ENCODE measurements at regions not wholly inside any gene's neighbourhood (a gene's known extent, or its start where the extent isn't known, plus 50 kb on each side); places are given as distances from the start of the nearest gene placed in this dataset.
"Not testable (repeated sequence)": the region's sequence is repeated elsewhere in the genome, so short reads cannot be mapped to it uniquely, and the experiment has no call there.

GRCh38 chr5:28430565-28431178, 1392.3 kb upstream of the CDH9 start:
- DNase-seq (ENCODE audit: low spot score) = no peak

GRCh38 chr5:28421141-28421540, 1382.8 kb upstream of the CDH9 start:
- DNase-seq (ENCODE audit: low spot score) = no peak

DNA sequence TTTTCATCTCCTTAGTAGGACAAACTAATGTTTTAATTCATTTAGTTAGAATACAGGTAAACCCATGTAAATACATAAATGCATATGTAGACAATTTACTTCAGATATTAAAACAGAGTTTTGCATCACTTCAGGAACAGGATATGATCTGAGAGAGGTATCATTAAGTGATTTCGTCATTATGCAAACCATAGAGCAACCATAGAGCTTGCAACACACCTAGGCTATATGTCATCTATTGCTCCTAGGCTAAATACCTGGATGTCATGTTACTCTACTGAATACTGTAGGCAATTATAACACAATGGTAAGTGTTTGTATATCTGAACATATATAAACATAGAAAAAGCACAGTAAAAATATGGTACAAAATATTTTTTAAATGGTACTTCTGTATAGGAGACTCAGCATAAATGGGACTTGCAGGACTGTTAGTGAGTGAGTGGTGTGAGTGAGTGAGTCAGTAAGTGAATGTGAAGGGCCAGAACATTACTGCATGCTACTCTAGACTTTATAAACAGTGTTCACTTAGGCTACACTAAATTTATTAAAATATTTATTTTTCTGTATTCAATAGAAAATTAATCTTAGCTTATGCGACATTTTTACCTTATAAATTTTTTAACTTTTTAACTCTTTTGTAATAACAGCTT, 1377.5 kb upstream of the CDH9 start:
- no peak for DNase-seq (ENCODE audit: low spot score)

GRCh38 chr5:28414619-28415018, 1376.2 kb upstream of the CDH9 start:
- no peak for DNase-seq (ENCODE audit: low spot score)

DNA sequence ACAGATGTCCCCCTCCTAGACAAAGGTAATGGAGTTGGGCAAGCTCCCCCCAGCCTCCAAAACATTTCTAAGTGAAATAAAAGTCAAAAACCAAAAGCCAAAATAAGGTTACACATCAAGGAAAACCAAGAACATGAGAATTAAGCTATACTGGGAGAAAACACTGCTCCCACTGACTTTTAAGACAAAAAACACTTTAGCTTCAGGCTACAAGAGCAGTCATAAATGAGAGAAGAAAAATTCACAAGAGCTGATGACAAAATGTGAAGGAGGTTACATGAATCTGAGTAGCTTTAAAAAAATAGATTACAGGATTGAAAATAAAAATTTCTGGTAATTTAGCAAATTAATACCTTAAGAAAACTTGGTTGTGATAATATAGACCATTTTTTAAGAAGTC, 1370.3 kb upstream of the CDH9 start:
- DNase-seq (ENCODE audit: low spot score) = no peak

DNA sequence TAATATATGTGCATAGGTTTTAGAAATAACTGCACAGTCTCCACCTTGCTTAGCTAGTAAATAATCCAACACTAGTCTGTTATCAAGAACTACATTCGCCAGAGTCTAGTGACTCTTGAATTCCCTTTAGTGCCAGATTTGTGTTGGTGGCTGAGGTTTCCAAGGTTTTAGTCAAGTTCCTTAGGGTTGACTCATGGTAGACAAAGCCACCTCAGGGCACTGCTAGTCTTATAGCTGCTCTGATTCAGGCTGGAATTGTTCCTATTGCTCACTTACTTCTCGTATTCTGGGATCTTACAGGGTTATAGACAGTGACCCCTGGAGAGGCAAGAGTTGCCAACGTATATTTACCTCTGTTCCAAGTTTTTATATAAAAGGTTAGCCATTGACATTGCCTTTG, 1369.8 kb upstream of the CDH9 start:
- DNase-seq (ENCODE audit: low spot score) = no peak

- DNase-seq (ENCODE audit: low spot score) = no peak
These were observed 1366.1 kb upstream of the CDH9 start for GRCh38 chr5:28404363-28405071.

GRCh38 chr5:28403846-28404245, 1365.5 kb upstream of the CDH9 start:
- no peak for DNase-seq (ENCODE audit: low spot score)

DNA sequence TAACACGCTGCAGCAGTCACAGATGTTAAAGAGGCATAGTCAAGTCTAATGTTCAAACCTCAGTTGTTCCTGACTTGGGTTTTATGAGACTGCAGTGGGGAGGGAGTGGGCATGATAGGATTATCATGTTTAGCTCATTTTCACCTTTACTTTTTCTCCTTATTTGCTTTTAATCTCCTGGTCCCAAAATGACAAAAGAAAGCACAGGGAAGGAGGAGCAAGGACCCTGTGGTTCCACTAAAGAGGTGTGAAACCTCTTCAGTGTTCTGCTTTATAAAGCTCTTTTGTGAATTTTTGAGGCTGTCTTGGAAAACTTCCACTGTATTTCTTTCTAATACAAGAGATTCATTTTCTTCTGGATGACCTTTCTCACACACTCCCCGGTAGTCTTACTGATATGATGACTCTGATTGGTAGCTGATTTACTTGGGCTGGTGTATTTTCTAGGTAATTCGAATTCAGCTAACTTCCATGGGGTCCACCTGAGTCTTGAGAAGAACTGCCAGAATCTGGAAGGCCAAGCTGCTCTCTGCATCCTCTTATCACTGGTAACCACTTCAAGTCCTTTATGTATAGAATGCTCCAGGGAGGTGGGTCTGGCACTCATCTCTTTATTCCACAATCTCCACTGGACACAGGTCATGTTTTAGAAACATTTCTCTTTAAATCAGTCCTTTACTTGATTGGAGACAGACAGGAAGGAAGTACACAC, 1364.4 kb upstream of the CDH9 start:
- DNase-seq (ENCODE audit: low spot score) = no peak

GRCh38 chr5:28400076-28400475, 1361.7 kb upstream of the CDH9 start:
- no peak for DNase-seq (ENCODE audit: low spot score)

GRCh38 chr5:28399211-28399610, 1360.8 kb upstream of the CDH9 start:
- no peak for DNase-seq (ENCODE audit: low spot score)

GRCh38 chr5:28398185-28398584, 1359.8 kb upstream of the CDH9 start:
- DNase-seq (ENCODE audit: low spot score) = no peak

DNA sequence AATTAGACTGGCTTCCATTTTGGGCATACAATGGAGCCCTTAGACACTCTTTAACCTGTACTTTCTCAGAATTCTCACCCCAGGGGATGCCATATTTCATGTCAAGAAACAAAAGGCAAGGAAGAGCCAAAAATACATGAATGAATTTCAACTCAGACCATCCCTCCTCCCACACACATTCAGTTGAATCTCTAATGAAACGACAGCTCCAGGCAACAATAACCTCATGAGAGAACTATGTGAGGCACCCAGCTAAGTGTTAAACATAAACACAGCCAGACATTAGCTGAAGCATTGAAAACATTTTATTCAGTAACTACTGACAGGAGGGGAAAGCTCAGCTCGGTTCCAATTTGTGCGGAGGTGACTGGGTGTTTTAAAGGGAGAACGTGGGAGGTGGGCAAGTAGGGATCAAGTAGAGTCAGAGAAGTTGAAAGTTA, 1359.1 kb upstream of the CDH9 start:
- DNase-seq (ENCODE audit: low spot score) = peak; percentile 72

DNA sequence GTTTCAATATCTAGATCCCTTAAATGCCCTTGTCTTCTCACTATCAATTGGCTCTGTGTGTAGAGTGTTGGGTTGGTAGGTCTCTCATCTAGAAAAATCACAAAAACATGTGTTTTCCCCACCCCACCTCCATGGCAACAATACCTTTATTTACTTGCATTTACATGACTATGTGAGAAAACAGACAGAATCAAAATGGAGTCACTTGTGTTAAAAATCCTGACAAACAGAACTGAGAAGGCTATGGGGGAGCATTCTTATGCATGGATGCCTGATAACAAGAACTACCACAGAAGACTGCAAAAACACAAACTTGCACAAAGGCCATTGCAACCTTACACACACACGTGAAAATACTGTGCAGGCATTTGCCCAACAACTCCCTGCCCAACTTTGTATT, 1352.9 kb upstream of the CDH9 start:
- no peak for DNase-seq (ENCODE audit: low spot score)

GRCh38 chr5:28390341-28390740, 1352.0 kb upstream of the CDH9 start:
- DNase-seq (ENCODE audit: low spot score) = no peak

DNA sequence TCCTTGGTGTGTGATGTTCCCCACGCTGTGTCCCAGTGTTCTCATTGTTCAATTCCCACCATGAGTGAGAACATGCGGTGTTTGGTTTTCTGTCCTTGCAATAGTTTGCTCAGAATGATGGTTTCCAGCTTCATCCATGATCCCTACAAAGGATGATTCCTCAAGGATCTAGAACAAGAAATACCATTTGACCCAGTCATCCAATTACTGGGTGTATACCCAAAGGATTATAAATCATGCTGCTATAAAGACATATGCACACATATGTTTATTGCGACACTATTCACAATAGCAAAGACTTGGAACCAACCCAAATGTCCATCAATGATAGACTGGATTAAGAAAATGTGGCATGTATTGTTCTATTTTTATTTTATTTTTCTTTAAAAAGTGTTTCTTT, 1351.3 kb upstream of the CDH9 start:
- DNase-seq (ENCODE audit: low spot score) = not testable (repeated sequence)

GRCh38 chr5:28388428-28388827, 1350.0 kb upstream of the CDH9 start:
- no peak for DNase-seq (ENCODE audit: low spot score)

- DNase-seq (ENCODE audit: low spot score) = no peak
These were observed 1348.3 kb upstream of the CDH9 start for GRCh38 chr5:28386712-28387111.

DNA sequence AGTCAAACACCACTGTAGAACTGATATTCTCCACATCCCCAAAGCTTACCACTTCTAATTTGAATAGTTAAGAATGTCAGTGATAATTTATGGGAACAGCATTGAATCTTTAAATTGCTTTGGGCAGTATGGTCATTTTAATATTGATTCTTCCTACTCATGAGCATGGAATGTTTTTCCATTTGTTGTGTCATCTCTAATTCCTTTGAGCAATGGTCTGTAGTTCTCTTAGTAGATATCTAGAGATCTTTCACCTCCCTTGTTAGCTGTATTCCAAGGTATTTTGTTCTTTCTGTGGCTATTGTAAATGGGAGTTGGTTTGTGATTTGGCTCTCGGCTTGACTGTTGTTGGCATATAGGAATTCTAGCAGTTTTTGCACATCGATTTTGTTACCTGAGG, 1341.8 kb upstream of the CDH9 start:
- no peak for DNase-seq (ENCODE audit: low spot score)

DNA sequence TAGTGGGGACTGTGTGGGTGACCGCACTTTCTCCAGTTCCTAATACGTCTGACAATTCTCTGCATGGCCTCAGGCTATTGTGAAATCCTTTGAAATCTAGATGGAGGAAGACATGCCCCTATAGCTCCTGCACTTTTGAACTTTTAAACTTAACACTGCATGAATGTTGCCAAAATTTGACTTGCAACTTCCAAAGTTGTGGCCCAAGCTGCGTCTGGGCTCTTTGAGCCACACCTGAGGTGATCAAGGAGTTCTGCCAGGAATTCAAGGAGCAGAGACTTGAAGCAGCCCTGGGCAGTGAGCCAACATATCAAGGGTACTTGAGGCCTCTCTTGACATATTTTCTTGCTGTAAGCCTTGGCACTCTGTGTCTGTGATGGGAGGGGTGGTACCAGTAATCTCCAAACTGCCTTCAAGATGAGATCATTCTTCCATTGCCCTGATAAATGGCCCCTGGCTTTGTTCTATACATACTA, 1336.1 kb upstream of the CDH9 start:
- DNase-seq (ENCODE audit: low spot score) = peak; percentile 33

DNA sequence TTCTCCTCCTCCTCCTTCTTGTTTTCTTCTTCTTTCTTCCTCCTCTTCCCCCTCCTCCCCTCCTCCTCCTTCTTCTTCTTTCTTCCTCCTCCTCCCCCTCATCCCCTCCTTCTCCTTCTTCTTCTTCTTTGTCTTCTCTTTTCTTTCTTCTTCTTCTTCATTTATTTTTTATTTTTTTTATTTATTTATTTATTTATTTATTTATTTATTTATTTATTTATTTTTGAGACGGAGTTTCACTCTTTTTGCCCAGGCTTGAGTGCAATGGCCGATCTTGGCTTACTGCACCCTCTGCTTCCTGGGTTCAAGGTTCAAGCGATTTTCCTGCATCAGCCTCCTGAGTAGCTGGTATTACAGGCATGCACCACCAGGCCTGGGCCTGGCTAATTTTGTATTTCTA, 1332.5 kb upstream of the CDH9 start:
- DNase-seq (ENCODE audit: low spot score) = no peak

GRCh38 chr5:28369418-28369817, 1331.0 kb upstream of the CDH9 start:
- no peak for DNase-seq (ENCODE audit: low spot score)
